Hepatocyte (in vitro differentiated cells): ENCODE measurements at regions not wholly inside any gene's neighbourhood (a gene's known extent, or its start where the extent isn't known, plus 50 kb on each side); places are given as distances from the start of the nearest gene placed in this dataset.

Experiments
- DNase-seq: peaks from one replicate; pipeline ENCODE4 v3.0.0-alpha.2; 2016; ENCODE audit warnings: low spot score
- H2AFZ ChIP-seq: fragments of 200-600 bp; sonication (generic); 2 replicates; pipeline ENCODE4 v1.6.0; 2016; ENCODE audit warnings: antibody characterized with exemption, mild to moderate bottlenecking
- H3K27ac ChIP-seq: fragments of 200-600 bp; sonication (generic); 2 replicates; pipeline ENCODE4 v1.5.1; 2016; ENCODE audit warnings: mild to moderate bottlenecking
- H3K27me3 ChIP-seq: fragments of 200-600 bp; sonication (generic); 2 replicates; pipeline ENCODE4 v1.6.1; 2016
- H3K36me3 ChIP-seq: fragments of 200-600 bp; sonication (generic); replicated peaks from 2 replicates; pipeline ENCODE4 v1.5.1; 2016; ENCODE audit warnings: low read depth; ENCODE audit not compliant: insufficient read depth
- H3K4me1 ChIP-seq: fragments of 200-600 bp; sonication (generic); 2 replicates; pipeline ENCODE4 v1.5.1; 2016; ENCODE audit warnings: mild to moderate bottlenecking, moderate library complexity; ENCODE audit not compliant: insufficient read depth
- H3K4me2 ChIP-seq: fragments of 200-600 bp; sonication (generic); 2 replicates; pipeline ENCODE4 v1.6.0; 2016
- H3K4me3 ChIP-seq: fragments of 200-600 bp; sonication (generic); 2 replicates; pipeline ENCODE4 v1.5.1; 2016; ENCODE audit warnings: mild to moderate bottlenecking
- H3K79me2 ChIP-seq: fragments of 200-600 bp; sonication (generic); 2 replicates; pipeline ENCODE4 v1.6.0; 2017; ENCODE audit warnings: mild to moderate bottlenecking
- H3K9me2 ChIP-seq: fragments of 200-600 bp; sonication (generic); replicated peaks from 2 replicates; pipeline ENCODE4 v1.6.0; 2017; ENCODE audit warnings: mild to moderate bottlenecking; ENCODE audit not compliant: insufficient read depth
- H3K9me3 ChIP-seq: fragments of 200-600 bp; sonication (generic); 2 replicates; pipeline ENCODE4 v1.5.1; 2016; ENCODE audit warnings: low read depth, mild to moderate bottlenecking
- H4K20me1 ChIP-seq: fragments of 200-600 bp; sonication (generic); 2 replicates; pipeline ENCODE4 v1.6.0; 2016; ENCODE audit warnings: mild to moderate bottlenecking; ENCODE audit not compliant: insufficient read depth, poor library complexity, severe bottlenecking
- EZH2 ChIP-seq: fragments of 200-600 bp; sonication (generic); IDR thresholded peaks from 2 replicates; pipeline ENCODE4 v1.6.1; 2016; ENCODE audit warnings: antibody characterized with exemption, mild to moderate bottlenecking, borderline replicate concordance
- EZH2phosphoT487 ChIP-seq: fragments of 200-600 bp; sonication (generic); IDR thresholded peaks from one replicate; pipeline ENCODE4 v1.6.1; 2018; ENCODE audit warnings: antibody characterized with exemption, mild to moderate bottlenecking, low read depth, moderate library complexity; ENCODE audit not compliant: unreplicated experiment, severe bottlenecking
- WGBS: methylation state at CpG from one replicate; pipeline ENCODE4 v1.1.6; 2016; ENCODE audit warnings: low lambda C conversion rate; ENCODE audit errors: missing lambda C conversion rate; 5-methylcytosine and 5-hydroxymethylcytosine counted together
- TF ChIP-seq, protein P1 (sequence below): fragments of 200-600 bp; sonication (generic); IDR thresholded peaks from 2 replicates; pipeline ENCODE4 v1.5.1; 2016; ENCODE audit warnings: antibody characterized with exemption, mild to moderate bottlenecking; ENCODE audit not compliant: poor library complexity

GRCh38 chr20:57893366-57893999 lies 183.7 kb upstream of the PMEPA1 start:
- TF ChIP-seq EZH2phosphoT487 (no peak), EZH2 (no peak)
- TF ChIP-seq, protein P1, sequence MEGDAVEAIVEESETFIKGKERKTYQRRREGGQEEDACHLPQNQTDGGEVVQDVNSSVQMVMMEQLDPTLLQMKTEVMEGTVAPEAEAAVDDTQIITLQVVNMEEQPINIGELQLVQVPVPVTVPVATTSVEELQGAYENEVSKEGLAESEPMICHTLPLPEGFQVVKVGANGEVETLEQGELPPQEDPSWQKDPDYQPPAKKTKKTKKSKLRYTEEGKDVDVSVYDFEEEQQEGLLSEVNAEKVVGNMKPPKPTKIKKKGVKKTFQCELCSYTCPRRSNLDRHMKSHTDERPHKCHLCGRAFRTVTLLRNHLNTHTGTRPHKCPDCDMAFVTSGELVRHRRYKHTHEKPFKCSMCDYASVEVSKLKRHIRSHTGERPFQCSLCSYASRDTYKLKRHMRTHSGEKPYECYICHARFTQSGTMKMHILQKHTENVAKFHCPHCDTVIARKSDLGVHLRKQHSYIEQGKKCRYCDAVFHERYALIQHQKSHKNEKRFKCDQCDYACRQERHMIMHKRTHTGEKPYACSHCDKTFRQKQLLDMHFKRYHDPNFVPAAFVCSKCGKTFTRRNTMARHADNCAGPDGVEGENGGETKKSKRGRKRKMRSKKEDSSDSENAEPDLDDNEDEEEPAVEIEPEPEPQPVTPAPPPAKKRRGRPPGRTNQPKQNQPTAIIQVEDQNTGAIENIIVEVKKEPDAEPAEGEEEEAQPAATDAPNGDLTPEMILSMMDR = no peak
- no peak overlapping the region for H3K27ac ChIP-seq
- H3K4me2 ChIP-seq = no peak overlapping the region
- DNase-seq = no peak
- WGBS = 84% methylated on average over 16 of the region's 16 CpGs
- no peak overlapping the region for H2AFZ ChIP-seq
- no peaks in the 10 kb centered on the region for H3K4me1 ChIP-seq
- no peaks in the 10 kb centered on the region for H3K79me2 ChIP-seq
- no peaks in the 10 kb centered on the region for H3K27me3 ChIP-seq
- no peaks in the 10 kb centered on the region for H3K9me3 ChIP-seq
- no peak overlapping the region for H3K4me3 ChIP-seq
- H3K36me3 ChIP-seq = no peaks in the 10 kb centered on the region
- H3K9me2 ChIP-seq = no peaks in the 10 kb centered on the region
- no peaks in the 10 kb centered on the region for H4K20me1 ChIP-seq

GRCh38 chr20:57892471-57892870 lies 182.7 kb upstream of the PMEPA1 start:
- TF ChIP-seq, protein P1 = no peak
- Histone ChIP-seq H2AFZ (no peak overlapping the region), H3K4me3 (no peak overlapping the region), H3K4me1 (no peaks in the 10 kb centered on the region), H3K27me3 (no peaks in the 10 kb centered on the region), H3K36me3 (no peaks in the 10 kb centered on the region), H3K4me2 (no peak overlapping the region), H3K27ac (no peak overlapping the region), H3K9me3 (no peaks in the 10 kb centered on the region), H4K20me1 (no peaks in the 10 kb centered on the region), H3K79me2 (no peaks in the 10 kb centered on the region), H3K9me2 (no peaks in the 10 kb centered on the region)
- 91% methylated on average over 10 of the region's 10 CpGs for WGBS
- no peak for DNase-seq

GRCh38 chr20:57891014-57891413 lies 181.2 kb upstream of the PMEPA1 start:
- Histone ChIP-seq H3K36me3 (no peaks in the 10 kb centered on the region), H3K4me2 (no peak overlapping the region), H3K9me3 (no peaks in the 10 kb centered on the region), H4K20me1 (no peaks in the 10 kb centered on the region), H3K27ac (no peak overlapping the region), H3K4me1 (no peaks in the 10 kb centered on the region), H3K4me3 (no peak overlapping the region), H3K79me2 (no peaks in the 10 kb centered on the region), H2AFZ (no peak overlapping the region), H3K9me2 (no peaks in the 10 kb centered on the region), H3K27me3 (no peaks in the 10 kb centered on the region)
- 93% methylated on average over 4 of the region's 5 CpGs for WGBS
- DNase-seq = no peak
- TF ChIP-seq EZH2 (no peak), EZH2phosphoT487 (no peak)
- TF ChIP-seq, protein P1 = no peak
